ENCODE measurements at regions not wholly inside any gene's neighbourhood (a gene's known extent, or its start where the extent isn't known, plus 50 kb on each side); places are given as distances from the start of the nearest gene placed in this dataset.

DNA sequence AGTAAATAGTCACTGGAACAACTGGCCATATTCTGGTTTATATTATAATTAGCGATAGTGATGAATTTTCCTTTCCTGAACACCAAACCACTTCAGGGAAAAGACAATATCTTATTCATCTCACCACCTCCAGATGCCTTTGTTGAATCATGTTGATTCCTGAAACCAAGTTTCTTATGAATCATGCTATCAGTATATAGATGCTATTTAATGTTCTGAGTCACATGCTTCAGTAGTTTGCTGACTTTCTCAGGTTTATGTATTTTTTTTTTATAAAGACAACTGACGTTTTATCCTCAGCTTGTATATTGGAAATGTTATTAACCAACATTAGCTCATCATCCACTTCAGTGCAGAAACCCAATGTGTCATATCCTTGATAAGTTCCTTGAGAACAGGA lies 710.2 kb upstream of the POU3F2 start (continued):
- TF ChIP-seq CHD2 (IDR thresholded peaks at IDR 0.05; ENCODE audit: low read length, partially characterized antibody) (no peak), FOXM1 (IDR thresholded peaks at IDR 0.05; ENCODE audit: low read depth) (no peak), JUND (IDR thresholded peaks at IDR 0.05) (peak; percentile 50), GABPA (IDR thresholded peaks at IDR 0.05; ENCODE audit: low read depth) (no peak), MXI1 (IDR thresholded peaks at IDR 0.05; ENCODE audit: low read depth, low read length) (no peak), RFX5 (IDR thresholded peaks at IDR 0.05; ENCODE audit: low read length) (no peak), YY1 (IDR thresholded peaks at IDR 0.05; ENCODE audit: low read depth) (no peak), SMC3 (IDR thresholded peaks at IDR 0.05; ENCODE audit: low read depth, low read length) (no peak), NFIC (IDR thresholded peaks at IDR 0.05; ENCODE audit: borderline replicate concordance) (peak; percentile 11; the same call in 1 of the 2 replicates), MEF2A (IDR thresholded peaks at IDR 0.05; ENCODE audit: borderline replicate concordance, low read depth) (no peak)
- TF ChIP-seq, protein P1, sequence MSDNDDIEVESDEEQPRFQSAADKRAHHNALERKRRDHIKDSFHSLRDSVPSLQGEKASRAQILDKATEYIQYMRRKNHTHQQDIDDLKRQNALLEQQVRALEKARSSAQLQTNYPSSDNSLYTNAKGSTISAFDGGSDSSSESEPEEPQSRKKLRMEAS (IDR thresholded peaks at IDR 0.05; ENCODE audit: low read depth): no peak
- TF ChIP-seq, protein P2, sequence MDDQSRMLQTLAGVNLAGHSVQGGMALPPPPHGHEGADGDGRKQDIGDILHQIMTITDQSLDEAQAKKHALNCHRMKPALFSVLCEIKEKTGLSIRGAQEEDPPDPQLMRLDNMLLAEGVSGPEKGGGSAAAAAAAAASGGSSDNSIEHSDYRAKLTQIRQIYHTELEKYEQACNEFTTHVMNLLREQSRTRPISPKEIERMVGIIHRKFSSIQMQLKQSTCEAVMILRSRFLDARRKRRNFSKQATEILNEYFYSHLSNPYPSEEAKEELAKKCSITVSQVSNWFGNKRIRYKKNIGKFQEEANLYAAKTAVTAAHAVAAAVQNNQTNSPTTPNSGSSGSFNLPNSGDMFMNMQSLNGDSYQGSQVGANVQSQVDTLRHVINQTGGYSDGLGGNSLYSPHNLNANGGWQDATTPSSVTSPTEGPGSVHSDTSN (IDR thresholded peaks at IDR 0.05): peak; percentile 44; the same call in 1 of the 2 replicates
- TF ChIP-seq, protein P3, sequence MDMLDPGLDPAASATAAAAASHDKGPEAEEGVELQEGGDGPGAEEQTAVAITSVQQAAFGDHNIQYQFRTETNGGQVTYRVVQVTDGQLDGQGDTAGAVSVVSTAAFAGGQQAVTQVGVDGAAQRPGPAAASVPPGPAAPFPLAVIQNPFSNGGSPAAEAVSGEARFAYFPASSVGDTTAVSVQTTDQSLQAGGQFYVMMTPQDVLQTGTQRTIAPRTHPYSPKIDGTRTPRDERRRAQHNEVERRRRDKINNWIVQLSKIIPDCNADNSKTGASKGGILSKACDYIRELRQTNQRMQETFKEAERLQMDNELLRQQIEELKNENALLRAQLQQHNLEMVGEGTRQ (IDR thresholded peaks at IDR 0.05; ENCODE audit: borderline replicate concordance, low read depth, low read length): no peak

DNA sequence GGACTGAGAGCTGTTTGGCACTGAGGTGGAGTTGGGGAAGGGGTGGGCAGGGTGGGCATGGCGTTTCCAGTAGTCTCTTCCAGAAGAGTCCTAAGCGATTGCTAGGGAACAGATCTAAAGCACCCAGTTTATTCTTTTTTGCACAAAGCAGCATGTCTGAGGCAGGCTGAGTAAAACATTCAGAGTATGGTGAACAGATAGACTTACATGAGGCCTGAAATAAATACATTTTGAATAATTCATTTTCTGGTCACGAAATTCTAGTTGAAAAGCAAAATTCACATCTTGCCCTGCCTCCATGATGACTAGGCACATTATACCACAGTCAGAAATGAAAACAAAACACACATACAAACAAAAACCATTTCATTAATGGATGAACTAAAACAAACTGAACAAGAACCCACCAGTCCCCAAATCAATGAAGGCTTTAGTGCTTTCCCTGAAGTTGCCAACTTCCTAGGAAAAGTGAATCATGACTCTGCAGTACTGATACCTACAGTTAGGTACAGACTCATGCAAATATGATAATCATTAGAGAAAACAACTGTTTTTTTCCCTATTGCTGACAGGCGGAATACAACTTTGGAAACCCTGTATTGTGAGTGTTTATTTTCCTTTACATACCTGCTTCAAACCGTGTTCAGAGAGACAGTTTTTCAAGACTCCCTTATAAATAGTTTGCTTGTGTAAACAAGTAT lies 702.9 kb upstream of the POU3F2 start:
- Histone ChIP-seq H3K27ac (ENCODE audit: low read depth in 2 of 2, low read length in 1 of 2) (no peak overlapping the region), H3K4me3 (ENCODE audit: low read depth in 2 of 2, low read length in 1 of 2) (no peak overlapping the region), H3F3A (replicated peaks; ENCODE audit: insufficient read depth) (no peaks in the 10 kb centered on the region), H3K4me1 (ENCODE audit: control insufficient read depth in 1 of 2, insufficient read depth in 2 of 2, low read depth in 1 of 2, low read length in 1 of 2) (no peaks in the 10 kb centered on the region), H3K27me3 (ENCODE audit: insufficient read depth) (no peaks in the 10 kb centered on the region), H3K9me2 (no peaks in the 10 kb centered on the region), H3K9me3 (no peaks in the 10 kb centered on the region), H3K4me2 (no peak overlapping the region), H3K9ac (no peak overlapping the region), H3K36me3 (replicated peaks in 1 of 2; ENCODE audit: control insufficient read depth in 1 of 2, insufficient read depth in 2 of 2, low read length in 1 of 2) (no peaks in the 10 kb centered on the region), H2AFZ (ENCODE audit: low read depth) (no peak overlapping the region), H4K20me1 (ENCODE audit: insufficient read depth) (no peaks in the 10 kb centered on the region), H3K79me2 (ENCODE audit: insufficient read depth) (no peaks in the 10 kb centered on the region)
- ChIA-PET POLR2A (no interaction called here), CTCF (no interaction called here)
- TF ChIP-seq FOXJ3 (CRISPR knock-in tag; IDR thresholded peaks at IDR 0.05): no peak
- TF ChIP-seq SMC3 (IDR thresholded peaks at IDR 0.05; ENCODE audit: low read depth, low read length): no peak
- no peak for TF ChIP-seq FOXM1 (IDR thresholded peaks at IDR 0.05; ENCODE audit: low read depth)
- TF ChIP-seq GATA2 (CRISPR knock-in tag; IDR thresholded peaks at IDR 0.05): no peak
- WGBS (ENCODE audit: low lambda C conversion rate): 49% methylated on average over 5 of the region's 5 CpGs
- DNase-seq: no peak
